Cardiac fibroblast (primary cell): ENCODE measurements at regions not wholly inside any gene's neighbourhood (a gene's known extent, or its start where the extent isn't known, plus 50 kb on each side); places are given as distances from the start of the nearest gene placed in this dataset.

Experiments used
- DNase-seq, 2 donors: peaks; one replicate each; pipeline versions ENCODE4 v3.0.0 to v3.0.0-alpha.2; 2010; ENCODE audit warnings: low read depth in 2 of 2
- H3K4me3 ChIP-seq, 2 donors: replicated peaks in 1 of 2; 1 replicate in 1 of 2; 2 replicates in 1 of 2; pipeline ENCODE4 v1.5.1; 2011; ENCODE audit warnings: low read depth in 2 of 2, low read length in 2 of 2, mild to moderate bottlenecking in 2 of 2, moderate library complexity in 1 of 2
- CTCF ChIP-seq: IDR thresholded peaks from one replicate; pipeline ENCODE4 v1.5.1; 2011; ENCODE audit warnings: low read depth, mild to moderate bottlenecking, low read length, inconsistent platforms

DNA sequence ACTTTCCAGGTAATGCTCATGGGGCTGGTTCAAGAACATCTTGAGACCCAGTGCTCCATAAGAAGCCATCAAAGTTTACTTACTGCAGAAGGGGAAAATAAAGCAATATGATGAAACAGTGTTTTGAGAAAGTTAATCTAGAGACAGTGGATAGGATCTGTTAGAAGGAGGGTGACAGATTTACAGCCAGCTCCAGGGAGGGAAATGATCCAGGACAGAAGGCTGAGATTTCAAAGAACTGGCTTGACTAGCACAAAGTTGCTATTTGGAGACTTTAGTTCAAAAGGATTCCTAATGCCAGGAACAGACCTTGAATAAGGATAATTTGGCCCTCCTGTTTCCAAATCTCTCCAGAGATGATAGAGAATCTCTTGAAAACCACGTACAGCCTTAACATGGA lies 166.5 kb upstream of the NECTIN3 start:
- no peak overlapping the region for H3K4me3 ChIP-seq
- TF ChIP-seq CTCF = no peak
- no peak for DNase-seq

DNA sequence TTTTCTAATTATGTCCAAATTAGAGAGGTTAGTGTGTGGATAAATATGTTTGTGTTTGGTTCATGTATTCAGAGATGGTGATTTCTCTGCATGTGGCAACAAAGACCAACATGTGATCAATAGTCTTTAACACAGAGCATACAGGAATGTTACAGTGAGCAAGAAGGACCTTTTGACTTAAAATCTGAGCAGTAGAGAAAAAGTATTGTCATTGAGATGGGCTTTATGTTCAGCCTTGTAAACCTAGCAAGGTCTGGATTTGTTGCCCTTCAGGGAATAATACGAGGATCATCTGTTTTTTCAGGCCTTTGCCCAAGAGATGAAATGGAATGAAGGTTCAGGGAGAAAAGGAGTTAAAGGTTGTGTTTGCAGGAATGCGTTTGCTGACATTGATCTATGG lies 161.8 kb upstream of the NECTIN3 start:
- DNase-seq = no peak
- no peak overlapping the region for H3K4me3 ChIP-seq
- no peak for TF ChIP-seq CTCF

DNA sequence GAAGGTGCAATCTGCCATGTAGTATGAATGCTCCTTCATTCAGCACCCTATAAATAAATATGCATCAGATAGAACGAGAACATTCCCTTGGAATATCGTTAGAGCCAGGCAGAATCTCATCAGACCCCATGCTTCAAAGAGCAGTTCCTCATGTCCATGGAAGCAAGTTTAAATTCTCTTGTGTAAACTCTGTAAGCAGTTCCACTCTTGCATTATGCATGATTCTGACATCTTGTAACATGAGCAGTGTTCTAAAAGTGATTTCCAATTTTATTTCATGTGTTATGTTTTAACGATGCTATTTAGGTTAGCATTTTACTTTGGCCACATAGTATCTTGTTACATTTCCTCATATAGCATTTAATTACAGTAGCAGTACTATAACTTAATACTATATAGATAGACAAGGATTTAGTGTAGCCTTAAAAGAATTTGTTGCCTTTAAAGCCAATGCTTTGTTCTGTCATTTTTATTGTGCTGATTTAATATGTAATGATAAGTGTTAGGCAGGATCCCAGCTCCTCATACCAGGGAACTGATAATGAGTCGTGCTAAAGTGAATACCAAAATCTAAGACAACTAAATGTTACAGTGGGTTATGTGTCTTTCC lies 161.2 kb upstream of the NECTIN3 start:
- DNase-seq = no peak
- TF ChIP-seq CTCF = no peak
- H3K4me3 ChIP-seq = no peak overlapping the region

- H3K4me3 ChIP-seq = no peak overlapping the region
- no peak for TF ChIP-seq CTCF
- no peak for DNase-seq
These were observed 152.7 kb upstream of the NECTIN3 start for GRCh38 chr3:110918963-110919362.

GRCh38 chr3:110925798-110926197 lies 145.8 kb upstream of the NECTIN3 start:
- no peak for DNase-seq
- no peak for TF ChIP-seq CTCF
- no peak overlapping the region for H3K4me3 ChIP-seq

- DNase-seq = no peak
- no peak for TF ChIP-seq CTCF
- H3K4me3 ChIP-seq = no peak overlapping the region
These were observed 143.5 kb upstream of the NECTIN3 start for GRCh38 chr3:110928016-110928662.

DNA sequence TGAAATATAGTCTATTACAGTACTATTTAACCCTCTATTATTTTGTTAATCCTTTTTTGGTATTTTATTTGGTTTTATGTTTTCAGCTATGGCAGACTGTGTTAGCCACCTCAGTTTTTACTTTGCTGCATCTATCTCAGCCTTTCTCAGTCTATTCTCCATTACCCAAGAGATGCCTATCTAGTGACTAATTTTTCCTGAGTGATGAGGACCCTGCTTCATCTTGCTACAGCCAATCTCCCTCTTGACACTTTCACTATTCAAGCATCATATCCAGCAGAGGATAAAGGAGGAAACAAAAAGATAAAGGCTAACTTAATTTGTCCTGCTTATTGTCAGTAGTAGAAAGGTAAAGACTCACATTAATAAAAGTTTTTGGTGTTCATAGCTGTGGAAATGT lies 141.8 kb upstream of the NECTIN3 start:
- no peak overlapping the region for H3K4me3 ChIP-seq
- no peak for TF ChIP-seq CTCF
- peak in 1 of 2 donors; percentile 13 for DNase-seq
